NCI-H2196 treated with DMSO at 0.1 percent for 48 hours (cell line): ENCODE measurements at regions not wholly inside any gene's neighbourhood (a gene's known extent, or its start where the extent isn't known, plus 50 kb on each side); places are given as distances from the start of the nearest gene placed in this dataset.
"Not testable (repeated sequence)": the region's sequence is repeated elsewhere in the genome, so short reads cannot be mapped to it uniquely, and the experiment has no call there.

Experiments used
- DNase-seq: peaks from one replicate; lab custom pipeline; 2025; ENCODE audit not compliant: unreplicated experiment; lab: John Stamatoyannopoulos, UW

DNA sequence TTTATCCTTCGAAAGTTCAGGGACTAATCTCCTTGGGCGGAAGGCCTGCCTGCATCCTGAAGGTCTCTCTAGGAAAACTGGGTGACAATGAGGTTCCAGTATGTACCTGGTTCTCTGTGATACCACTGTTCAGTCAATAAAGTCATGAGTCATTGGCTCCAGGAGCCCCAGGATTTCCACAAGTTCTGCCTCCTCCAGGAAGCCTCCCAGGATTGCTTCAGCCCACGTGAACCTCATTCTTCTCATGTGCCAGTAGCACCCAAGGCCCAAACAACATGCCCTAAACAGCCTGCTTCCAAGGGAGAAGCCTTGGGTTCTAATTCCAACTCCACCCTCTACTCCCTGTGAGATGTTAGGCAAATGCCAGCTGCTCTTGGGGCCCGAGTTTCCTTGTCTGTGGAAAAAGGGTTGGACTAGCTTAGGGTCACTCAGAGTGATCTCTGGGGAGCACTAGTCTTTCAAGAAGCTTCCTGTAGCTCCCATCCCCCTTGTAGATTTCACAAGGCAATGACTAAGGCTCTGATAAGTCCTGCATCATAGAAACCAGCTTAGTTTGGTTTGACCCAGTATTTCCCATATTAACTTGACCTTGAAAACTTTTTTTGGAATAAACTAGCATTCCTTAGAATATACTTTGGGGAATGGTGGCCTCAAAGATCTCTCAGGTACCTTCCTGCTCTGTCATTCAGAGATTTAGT is 118.3 kb upstream of the ATP2B2 start:
- DNase-seq, result no peak

DNA sequence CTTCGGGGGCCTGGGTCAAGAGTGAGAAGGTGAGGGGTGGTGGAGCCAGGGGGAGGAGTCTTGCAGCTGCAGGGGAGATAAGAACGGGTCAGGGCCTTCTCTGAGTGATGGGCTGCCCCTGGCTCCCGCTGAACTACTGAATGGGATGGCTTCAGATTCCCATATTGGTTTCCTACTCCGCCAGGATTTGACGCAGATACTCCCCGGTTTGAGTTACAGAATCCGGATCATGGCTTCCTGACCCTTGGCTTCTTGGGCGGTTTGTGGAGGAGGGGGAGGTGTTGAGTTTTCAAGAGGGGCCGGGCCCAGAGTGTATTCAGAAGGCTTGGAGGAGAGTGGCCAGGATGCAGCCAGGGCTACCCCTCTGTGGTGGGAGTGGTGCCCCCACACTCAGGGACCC is 119.9 kb upstream of the ATP2B2 start:
- no peak for DNase-seq

DNA sequence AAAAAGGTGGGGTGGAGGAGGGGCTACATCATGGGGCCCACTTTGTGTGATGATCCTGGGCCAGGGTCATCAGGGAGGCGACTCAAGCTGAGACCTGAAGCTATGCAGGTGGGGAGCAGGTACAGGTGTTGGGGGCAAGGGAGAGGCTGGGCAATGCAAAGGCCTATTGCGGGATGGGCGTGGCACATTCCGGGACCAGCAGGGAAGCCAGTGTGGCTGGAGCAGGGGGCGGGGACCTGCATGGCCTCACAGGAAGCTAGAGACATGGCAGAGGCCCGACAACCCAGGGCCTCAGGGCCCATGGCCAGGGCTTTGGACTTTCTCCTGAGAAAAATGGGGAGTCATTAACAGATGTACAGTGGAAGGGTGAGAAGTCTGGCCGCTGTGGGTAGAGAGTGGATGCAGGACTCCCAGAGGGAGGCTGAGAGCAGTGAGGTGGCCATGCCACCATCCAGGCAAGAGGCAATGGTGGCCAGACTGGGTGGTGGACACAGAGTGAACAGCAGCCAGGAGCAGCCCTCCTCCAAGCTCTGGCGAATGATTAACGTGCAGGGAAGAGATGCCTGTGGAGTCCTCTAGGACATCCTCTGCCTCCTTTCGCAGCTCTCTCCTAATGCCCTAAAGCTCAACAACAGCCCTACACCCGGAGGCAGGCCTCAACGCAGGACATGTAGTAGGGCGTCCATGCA is 122.6 kb upstream of the ATP2B2 start:
- DNase-seq, result no peak

DNA sequence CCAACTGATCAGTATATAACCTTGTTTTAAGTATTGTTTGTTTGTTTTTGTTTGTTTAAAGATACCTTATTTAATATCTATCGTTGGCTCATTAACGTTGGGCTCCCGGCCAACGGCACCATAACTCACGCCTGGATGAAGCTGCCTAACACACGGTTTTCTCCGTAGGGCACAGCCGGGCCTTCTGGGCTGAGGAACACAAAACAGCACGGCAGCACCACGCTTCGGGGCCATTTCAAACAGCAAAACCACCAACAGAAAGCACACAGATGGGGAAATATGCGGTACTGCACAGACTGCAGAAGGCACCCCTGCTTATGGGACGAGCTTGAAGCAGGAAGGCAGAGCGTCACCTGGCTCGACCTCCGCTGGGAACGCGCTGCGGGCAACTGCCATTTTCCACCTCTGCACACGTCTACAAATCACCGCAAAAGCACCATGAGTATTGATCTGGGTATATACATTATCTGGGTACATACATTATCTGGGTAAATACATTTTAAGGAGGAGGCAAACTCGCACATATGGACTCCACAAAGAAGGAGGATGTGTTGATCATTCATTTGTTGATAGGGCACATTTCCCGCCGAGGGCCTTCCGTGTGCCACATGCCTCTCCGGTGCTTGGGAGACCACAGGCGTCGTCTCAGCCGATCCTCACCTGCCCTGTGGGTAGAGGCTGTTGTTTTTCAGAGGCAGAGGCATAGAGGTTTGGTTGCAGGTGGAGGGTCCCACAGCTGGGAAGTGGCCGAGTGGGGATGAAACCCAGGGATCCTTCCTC is 123.7 kb upstream of the ATP2B2 start:
- DNase-seq, result no peak

DNA sequence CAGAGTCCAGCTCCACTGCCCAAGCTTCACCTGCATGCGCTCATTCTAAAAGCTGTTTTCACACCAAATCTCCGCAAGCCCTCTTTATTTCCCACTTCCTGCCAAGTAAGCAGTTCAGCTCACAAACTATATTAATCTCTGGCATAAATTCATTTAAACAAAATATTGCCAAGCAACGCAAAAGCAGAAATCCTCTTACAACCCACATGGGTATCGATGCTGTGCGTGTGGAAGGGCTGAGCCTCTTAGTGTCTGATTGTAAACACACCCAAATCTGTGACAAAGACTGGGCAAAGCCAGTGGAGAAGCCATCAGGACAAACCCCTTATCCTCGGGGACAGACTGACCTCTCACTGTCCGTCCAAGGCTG is 124.3 kb upstream of the ATP2B2 start:
- no peak for DNase-seq

DNA sequence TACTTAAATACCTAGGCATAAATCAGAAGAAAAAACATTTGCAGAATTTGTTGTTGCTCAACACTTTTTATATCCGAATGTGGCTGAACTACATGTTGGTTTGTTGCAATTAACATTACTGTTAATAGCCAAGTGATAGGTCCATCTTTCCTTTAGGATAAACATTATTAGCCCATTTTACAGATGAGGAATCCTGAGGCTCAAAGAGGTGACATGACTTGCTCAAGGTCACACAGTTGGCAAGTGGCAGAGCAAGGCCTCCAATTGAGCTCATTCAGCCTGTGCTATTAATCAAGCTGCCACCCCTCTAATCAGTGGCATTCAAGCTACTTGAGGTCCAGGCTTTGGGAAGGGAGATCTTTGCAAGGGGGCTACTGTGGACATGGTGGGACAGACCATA is 125.8 kb upstream of the ATP2B2 start:
- DNase-seq, result no peak

DNA sequence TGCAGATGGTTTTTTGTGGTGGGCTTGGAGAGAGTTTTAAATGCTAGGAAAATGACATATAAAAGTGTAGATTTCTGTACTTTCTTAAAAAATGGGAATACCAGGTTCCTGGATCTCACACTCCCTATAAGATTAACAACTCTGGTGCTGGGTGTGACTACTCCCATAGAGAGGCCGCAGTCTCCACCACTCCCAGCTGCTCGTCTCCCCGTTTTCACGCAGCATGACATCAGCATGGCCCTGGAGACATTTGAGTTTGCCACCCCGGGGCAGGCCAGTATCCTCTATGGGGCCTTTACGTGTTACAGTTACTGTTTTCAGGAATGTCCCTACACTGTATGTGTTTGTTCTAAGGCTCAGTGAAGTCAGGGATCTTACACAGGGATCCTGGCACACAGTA is 126.7 kb upstream of the ATP2B2 start:
- DNase-seq, result no peak

DNA sequence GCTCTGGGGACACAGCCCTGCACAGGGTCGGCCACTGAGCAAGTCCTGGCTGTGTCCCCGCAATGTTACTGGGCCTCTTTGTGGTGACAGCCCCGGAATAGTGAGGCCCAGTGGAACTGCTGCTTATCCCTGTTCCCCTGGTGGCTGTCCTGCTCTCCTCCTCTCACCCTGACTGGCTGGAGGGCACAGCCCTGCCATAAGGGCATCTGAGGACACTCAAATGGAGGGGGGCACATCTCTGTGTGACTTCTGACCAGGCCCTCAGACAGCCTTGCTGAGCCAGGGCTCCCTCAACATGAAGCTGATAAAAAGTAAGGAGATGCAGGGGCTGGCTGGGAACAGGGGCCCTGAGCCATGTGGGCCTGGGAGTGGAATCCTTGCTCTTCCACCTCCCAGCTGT is 127.4 kb upstream of the ATP2B2 start:
- no peak for DNase-seq

DNA sequence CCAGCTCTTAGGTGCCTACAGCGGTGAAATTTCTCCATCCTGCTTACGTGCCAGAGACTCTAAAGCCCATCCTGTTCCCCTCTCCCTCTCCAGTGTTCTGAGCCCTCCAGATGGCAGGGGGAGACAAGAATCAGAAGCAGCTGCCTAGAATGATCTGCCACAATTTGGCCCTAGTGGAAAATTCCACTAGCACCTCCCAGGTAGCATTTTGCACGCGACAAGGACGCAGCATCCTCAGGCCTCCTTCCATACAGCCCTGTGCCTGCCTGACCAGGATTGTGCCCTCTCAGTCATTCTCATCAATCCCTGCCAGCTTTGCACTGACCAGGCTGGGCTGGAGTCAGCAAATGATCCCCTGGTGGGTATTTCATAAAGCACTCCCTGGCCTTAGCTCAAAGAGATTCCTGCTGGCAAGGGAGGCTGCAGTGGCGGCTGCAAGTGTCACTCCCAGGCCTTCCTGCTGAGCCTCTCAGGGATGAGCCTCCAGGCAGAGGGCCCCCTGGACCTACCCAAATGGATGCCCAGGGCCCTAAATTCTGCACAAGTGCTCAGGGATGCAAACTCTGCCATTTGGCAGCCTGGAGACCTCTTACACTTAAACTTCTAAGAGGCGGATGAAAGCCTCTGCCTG is 130.2 kb upstream of the ATP2B2 start:
- DNase-seq, result no peak

DNA sequence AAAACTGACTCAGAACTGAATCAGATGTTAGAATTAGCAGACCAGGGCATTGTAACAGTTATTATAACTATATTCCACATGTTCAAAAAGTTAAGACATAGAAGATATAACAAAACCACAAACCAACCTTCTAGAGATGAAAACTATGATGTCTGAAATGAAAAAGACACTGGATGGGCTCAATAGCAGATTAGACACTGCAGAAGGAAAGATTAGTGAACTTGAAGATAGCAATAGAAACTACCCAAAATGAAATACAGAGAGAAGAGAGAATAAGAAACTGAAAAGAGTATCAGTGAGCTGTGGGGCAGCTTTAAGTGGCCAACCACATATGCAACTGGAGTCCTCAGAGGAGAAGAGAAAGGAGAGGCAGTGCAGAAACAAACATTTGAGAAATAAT is 132.0 kb upstream of the ATP2B2 start:
- DNase-seq, result no peak

DNA sequence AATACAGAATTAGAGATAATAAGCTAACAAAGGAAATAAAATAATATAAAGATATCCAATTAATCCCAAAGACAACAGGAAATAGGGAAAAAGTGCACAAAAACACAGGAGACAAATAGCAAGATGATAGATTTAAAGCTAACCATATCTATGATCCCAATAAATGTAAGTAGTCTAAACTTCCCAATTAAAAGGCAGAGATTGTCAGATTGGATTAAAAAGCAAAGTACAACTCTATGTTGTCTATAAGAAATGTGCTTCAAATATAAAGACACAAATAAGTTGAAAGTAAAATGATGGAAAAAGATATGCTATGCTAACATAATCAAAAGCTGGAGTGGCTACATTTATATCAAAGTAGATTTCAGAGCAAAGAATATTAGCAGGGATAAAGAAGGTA is 133.1 kb upstream of the ATP2B2 start:
- no peak for DNase-seq

DNA sequence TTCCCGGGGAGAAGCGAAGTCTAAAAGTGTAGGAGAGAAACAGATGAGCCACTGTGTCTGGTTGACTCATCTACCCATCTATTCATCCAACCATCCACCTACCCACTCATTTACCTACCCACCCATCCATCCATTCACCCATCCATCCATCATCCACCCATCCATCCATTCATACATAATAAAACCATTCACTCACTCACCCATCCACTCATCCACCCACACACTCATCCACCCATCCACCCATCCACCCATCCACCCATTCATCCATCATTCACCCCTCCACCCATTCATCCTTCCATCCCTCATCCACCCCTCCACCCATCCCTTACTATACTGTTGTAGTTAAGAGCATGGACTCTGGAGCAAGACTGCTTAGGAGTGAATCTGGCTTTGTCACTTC is 136.4 kb upstream of the ATP2B2 start:
- no peak for DNase-seq

DNA sequence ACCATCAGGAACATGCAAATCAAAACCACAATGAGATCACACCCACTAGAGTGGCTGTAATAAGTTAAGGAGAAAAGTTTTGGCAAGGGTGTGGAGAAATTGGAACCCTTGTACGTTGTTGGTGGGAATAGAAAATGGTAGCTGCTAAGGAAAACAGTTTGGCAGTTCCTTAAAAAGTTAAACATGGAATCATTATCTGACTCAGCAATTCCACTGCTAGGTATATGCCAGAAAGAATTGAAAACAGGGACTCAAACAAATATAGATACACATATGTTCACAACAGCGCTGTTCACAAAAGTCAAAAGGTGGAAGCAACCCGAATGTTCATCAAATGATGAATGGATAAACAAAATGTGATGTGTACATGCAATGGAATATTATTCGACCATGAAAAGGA is 138.8 kb upstream of the ATP2B2 start:
- DNase-seq, result no peak

DNA sequence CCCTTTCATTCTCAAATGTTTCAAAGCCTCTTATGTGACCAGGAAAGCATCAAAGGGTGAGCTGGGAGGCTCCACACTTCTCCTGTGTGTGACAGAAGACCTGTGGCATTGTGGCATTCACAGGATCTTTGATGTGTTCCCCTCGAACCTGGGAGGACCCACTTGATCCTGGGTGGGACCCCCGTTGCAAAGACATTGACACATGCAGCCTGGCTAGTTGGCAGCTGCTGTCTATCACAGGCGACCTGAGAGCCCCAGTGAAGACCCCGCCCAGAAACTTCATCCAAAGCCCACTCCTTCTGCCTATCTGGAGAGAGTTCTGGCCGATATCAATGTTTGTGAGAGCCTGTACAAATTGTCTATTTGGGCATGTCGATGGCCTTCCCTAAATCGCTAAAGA is 140.4 kb upstream of the ATP2B2 start:
- no peak for DNase-seq

DNA sequence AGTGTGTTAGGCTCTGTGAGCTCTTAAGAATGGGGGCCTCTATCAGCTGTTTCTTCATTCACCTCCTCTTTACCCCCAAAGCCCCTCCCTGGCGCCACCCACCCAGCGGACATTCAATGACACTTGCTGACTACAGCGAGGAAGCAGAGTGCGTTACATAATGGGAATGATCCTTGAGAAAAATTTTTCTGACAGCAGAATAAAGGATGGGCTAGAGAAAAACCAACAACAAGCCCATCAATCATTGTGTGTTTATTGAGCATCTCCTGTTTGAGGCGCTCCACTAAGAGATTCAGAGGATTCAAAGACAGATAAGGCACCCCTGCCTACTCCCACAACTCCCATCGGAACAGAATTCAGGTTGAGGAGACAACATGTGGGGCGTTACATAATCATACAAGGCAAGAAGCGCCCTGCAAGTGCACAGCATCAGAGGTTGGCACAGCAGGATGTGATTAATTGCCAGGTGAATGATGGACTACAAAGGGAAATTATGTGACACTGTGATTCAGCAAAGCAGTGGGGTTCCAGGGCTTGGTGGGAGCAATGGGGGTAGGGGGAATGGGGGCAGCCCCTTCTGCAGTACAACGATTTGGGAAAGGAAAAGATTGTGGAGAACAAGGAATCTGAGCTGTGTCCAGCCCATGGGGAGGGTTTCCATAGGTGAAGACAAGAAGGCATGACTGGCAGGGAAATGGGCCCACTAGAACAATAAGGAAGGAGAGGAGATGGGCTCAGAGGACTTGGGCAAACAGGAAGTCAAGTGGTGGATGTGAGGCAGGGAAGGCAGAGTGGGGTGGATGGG is 141.3 kb upstream of the ATP2B2 start:
- DNase-seq, result no peak

DNA sequence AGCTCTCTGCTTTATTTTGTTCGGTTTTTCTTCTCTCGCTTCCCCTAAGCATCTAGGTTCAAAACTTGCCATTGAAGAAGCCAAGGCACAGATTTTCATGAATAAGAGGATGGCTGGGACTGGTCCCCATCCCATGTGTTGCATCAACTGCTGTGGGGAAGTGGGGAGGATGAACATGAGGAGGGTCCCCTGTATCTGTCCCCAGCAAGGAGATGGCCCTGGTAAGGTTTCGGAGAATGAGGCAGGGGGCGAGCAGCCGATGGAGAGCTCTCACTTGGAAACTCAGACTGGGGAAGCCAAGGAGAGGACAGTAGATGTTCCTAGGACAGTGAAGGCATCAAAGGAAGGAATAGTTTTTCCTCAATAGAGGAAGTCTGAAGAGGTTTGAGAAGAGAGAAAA is 142.0 kb upstream of the ATP2B2 start:
- DNase-seq, result no peak

DNA sequence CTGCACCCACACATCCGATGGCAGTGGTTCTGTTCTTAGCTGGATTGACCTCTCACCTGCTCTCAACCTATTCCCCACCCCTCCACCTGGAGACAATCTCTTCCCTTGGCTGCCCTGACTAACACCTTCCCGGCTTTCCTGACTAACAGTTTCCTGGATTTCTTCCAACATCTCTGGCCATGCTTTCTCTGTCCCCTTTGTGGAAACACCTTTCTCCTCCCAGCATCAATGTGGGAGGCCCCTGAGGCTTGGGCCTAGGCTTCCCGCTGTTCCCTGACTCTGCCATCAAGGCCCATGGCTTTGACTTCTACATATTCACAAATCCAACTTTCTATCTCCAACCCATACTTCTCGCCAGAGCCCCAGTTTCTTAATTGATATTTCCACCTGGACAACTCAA is 142.8 kb upstream of the ATP2B2 start:
- no peak for DNase-seq

DNA sequence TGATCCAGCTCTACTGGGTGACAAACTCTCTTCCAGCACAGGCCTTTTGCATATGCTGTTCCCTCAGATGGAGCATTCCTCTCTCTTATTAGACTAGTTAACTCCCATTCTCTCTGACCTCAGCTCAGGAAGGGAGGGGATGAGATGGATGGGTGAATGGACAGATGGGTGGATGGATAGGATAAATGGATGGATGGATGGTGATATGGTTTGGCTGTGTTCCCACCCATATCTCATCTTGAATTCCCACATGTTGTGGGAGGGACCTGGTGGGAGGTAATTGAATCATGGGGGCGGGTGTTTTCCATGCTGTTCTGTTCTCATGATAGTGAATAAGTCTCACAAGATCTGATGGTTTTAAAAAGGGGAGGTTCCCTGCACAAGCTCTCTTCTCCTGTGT is 144.1 kb upstream of the ATP2B2 start:
- DNase-seq, result not testable (repeated sequence)

DNA sequence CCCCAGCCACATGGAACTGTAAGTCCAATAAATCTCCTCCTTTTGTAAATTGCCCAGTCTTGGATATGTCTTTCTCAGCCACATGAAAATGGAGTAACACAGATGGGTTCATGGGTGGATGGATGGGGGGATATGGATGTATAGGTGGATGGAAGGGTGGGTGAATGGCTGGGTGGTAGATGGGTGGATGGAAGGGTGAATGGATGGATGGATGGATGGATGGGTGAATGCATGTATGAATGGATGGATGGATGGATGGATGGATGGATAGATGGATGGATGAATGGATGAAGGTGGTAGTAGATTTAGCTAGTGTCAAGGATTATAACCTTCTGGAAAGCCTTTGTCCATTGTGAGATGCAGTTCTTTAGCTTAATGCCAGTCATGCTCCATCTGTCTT is 146.1 kb upstream of the ATP2B2 start:
- no peak for DNase-seq

DNA sequence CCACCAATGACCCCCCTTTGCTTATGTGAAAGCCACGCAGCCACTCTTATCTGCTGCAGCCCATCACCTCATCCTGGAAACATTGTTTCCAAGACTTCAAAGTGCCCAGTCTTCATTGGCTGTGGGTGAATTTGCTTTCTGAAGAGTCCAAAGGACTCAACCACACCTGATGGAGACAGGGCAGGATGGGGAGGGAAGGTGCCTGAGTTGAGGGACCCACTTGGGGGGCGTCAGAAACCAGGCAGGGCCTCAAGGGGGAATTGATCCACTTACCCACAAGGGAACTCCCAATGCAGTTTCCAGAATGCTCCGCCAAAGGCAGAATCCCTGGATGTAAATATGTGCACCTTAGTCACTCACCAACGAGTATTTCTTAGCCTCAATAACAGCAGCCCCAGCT is 147.9 kb upstream of the ATP2B2 start:
- DNase-seq, result no peak
